ENCODE measurements at regions not wholly inside any gene's neighbourhood (a gene's known extent, or its start where the extent isn't known, plus 50 kb on each side); places are given as distances from the start of the nearest gene placed in this dataset.

DNA sequence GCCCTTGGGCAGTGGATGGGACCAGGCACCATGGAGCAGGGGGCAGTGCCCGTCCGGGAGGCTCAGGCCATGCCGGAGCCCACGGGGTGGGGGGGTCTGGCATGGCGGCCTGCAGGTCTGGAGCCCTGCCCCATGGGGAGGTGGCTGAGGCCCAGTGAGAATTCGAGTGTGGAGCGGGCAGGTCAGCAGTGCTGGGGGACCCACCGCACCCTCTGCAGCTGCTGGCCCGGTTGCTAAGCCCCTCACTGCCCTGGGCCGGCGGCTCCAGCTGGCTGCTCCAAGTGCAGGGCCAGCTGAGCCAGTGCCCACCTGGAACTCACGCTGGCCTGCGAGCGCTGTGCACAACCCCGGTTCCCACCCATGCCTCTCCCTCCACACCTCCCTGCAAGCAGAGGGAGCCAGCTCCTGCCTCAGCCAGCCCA is 1157.9 kb upstream of the ADGRL3 start:
- TF ChIP-seq, protein P1, sequence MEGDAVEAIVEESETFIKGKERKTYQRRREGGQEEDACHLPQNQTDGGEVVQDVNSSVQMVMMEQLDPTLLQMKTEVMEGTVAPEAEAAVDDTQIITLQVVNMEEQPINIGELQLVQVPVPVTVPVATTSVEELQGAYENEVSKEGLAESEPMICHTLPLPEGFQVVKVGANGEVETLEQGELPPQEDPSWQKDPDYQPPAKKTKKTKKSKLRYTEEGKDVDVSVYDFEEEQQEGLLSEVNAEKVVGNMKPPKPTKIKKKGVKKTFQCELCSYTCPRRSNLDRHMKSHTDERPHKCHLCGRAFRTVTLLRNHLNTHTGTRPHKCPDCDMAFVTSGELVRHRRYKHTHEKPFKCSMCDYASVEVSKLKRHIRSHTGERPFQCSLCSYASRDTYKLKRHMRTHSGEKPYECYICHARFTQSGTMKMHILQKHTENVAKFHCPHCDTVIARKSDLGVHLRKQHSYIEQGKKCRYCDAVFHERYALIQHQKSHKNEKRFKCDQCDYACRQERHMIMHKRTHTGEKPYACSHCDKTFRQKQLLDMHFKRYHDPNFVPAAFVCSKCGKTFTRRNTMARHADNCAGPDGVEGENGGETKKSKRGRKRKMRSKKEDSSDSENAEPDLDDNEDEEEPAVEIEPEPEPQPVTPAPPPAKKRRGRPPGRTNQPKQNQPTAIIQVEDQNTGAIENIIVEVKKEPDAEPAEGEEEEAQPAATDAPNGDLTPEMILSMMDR (IDR thresholded peaks at IDR 0.05): no peak
- TF ChIP-seq POLR2A (IDR thresholded peaks at IDR 0.05): no peak

All from right lobe of liver (tissue), 4 donors.